ENCODE measurements at regions not wholly inside any gene's neighbourhood (a gene's known extent, or its start where the extent isn't known, plus 50 kb on each side); places are given as distances from the start of the nearest gene placed in this dataset.

DNA sequence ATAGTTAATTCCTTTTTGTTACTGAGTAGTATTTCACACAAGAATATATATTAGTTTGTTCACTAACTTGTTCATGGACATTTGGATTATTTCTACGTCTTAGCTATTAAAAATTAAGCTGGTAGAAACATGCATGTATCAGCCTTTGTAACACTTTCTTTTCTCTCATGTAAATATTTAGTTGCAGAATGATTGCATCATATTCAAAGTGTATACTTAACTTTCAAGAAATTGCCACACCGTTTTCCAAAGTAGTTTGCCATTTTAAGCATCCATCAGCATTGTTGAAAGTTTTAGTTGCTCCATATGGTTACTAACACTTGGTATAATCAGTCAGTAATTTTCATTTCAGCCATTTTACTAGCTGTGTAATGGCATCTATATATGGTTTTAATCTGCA lies 666.9 kb downstream of the NXPH1 start:
- TF ChIP-seq CTCF (IDR thresholded peaks at IDR 0.05) (no peak), EP300 (IDR thresholded peaks at IDR 0.05) (no peak)
